ENCODE measurements at regions not wholly inside any gene's neighbourhood (a gene's known extent, or its start where the extent isn't known, plus 50 kb on each side); places are given as distances from the start of the nearest gene placed in this dataset.
"Not testable (repeated sequence)": the region's sequence is repeated elsewhere in the genome, so short reads cannot be mapped to it uniquely, and the experiment has no call there.

- Histone ChIP-seq H3K36me3 (no peaks in the 10 kb centered on the region), H3K27ac (no peak overlapping the region), H3K27me3 (peaks cover 0 to 5% (median 0%) of the 10 kb centered on the region in 3 donors), H3K9me3 (no peaks in the 10 kb centered on the region), H3K4me1 (no peaks in the 10 kb centered on the region), H3K4me3 (no peak overlapping the region)
- no peak for DNase-seq
- intact Hi-C loops (cut with DNase I; ENCODE audit: low total_unique reads), result no loop called here
- WGBS, 5 donors, result 91 to 100% (median 93%) methylated on average over 5 of the region's 5 CpGs
- TF ChIP-seq POLR2A (IDR thresholded peaks at IDR 0.05) (no peak), EP300 (IDR thresholded peaks at IDR 0.05) (no peak), CTCF (IDR thresholded peaks at IDR 0.05) (no peak), POLR2AphosphoS5 (IDR thresholded peaks at IDR 0.05) (no peak)
These were observed 391.9 kb downstream of the COG6 start for GRCh38 chr13:40047322-40047771.

- Histone ChIP-seq H3K9me3 (no peaks in the 10 kb centered on the region), H3K4me3 (no peak overlapping the region), H3K4me1 (no peaks in the 10 kb centered on the region), H3K27me3 (peaks cover 0 to 5% (median 0%) of the 10 kb centered on the region in 3 donors), H3K36me3 (no peaks in the 10 kb centered on the region), H3K27ac (no peak overlapping the region)
- TF ChIP-seq EP300 (IDR thresholded peaks at IDR 0.05) (no peak), POLR2AphosphoS5 (IDR thresholded peaks at IDR 0.05) (no peak), POLR2A (IDR thresholded peaks at IDR 0.05) (no peak), CTCF (IDR thresholded peaks at IDR 0.05) (no peak)
- intact Hi-C loops (cut with DNase I; ENCODE audit: low total_unique reads), result no loop called here
- 87 to 90% (median 88%) methylated on average over 5 of the region's 5 CpGs for WGBS, 5 donors
- no peak for DNase-seq
These were observed 393.1 kb downstream of the COG6 start for GRCh38 chr13:40048551-40048950.

- no peak for DNase-seq
- Histone ChIP-seq H3K27me3 (peaks cover 0 to under 1% (median 0%) of the 10 kb centered on the region in 3 donors), H3K4me3 (no peak overlapping the region), H3K9me3 (peaks cover 0 to 5% (median 0%) of the 10 kb centered on the region in 4 donors), H3K27ac (no peak overlapping the region), H3K4me1 (no peaks in the 10 kb centered on the region), H3K36me3 (no peaks in the 10 kb centered on the region)
- no peak for TF ChIP-seq POLR2AphosphoS5 (IDR thresholded peaks at IDR 0.05)
- no peak for TF ChIP-seq POLR2A (IDR thresholded peaks at IDR 0.05)
- TF ChIP-seq CTCF (IDR thresholded peaks at IDR 0.05), result no peak
- no peak for TF ChIP-seq EP300 (IDR thresholded peaks at IDR 0.05)
- intact Hi-C loops (cut with DNase I; ENCODE audit: low total_unique reads), result no loop called here
These were observed 397.5 kb downstream of the COG6 start for GRCh38 chr13:40052954-40053353.

- Histone ChIP-seq H3K36me3 (no peaks in the 10 kb centered on the region), H3K9me3 (peaks cover 0 to 5% (median 0%) of the 10 kb centered on the region in 4 donors), H3K27me3 (no peaks in the 10 kb centered on the region), H3K4me1 (no peaks in the 10 kb centered on the region), H3K4me3 (no peak overlapping the region), H3K27ac (no peak overlapping the region)
- WGBS, 5 donors, result 87 to 97% (median 94%) methylated on average over 4 of the region's 4 CpGs
- TF ChIP-seq CTCF (IDR thresholded peaks at IDR 0.05) (no peak), EP300 (IDR thresholded peaks at IDR 0.05) (no peak), POLR2AphosphoS5 (IDR thresholded peaks at IDR 0.05) (no peak), POLR2A (IDR thresholded peaks at IDR 0.05) (no peak)
- intact Hi-C loops (cut with DNase I; ENCODE audit: low total_unique reads), result no loop called here
- DNase-seq, result no peak
These were observed 397.9 kb downstream of the COG6 start for GRCh38 chr13:40053401-40053800.

- H3K9me3 ChIP-seq; intact Hi-C loops (cut with DNase I; ENCODE audit: low total_unique reads): not testable (repeated sequence)
- WGBS, 5 donors, result 83 to 88% methylated on average over 2 to 3 of the region's 3 CpGs; no CpG with 5 or more reads in 3 of the 5 donors
These were observed 399.0 kb downstream of the COG6 start for GRCh38 chr13:40054422-40054821.

More at GRCh38 chr13:40054422-40054821, 399.0 kb downstream of the COG6 start:
- H3K36me3 ChIP-seq, H3K27me3 ChIP-seq, H3K4me1 ChIP-seq, DNase-seq, H3K27ac ChIP-seq, H3K4me3 ChIP-seq: not testable (repeated sequence)
